Fibroblast of peridontal ligament (primary cell): ENCODE measurements at regions not wholly inside any gene's neighbourhood (a gene's known extent, or its start where the extent isn't known, plus 50 kb on each side); places are given as distances from the start of the nearest gene placed in this dataset.

Source experiments
- DNase-seq: peaks from one replicate; pipeline ENCODE4 v3.0.0-alpha.2; 2010; ENCODE audit errors: extremely low read depth

DNA sequence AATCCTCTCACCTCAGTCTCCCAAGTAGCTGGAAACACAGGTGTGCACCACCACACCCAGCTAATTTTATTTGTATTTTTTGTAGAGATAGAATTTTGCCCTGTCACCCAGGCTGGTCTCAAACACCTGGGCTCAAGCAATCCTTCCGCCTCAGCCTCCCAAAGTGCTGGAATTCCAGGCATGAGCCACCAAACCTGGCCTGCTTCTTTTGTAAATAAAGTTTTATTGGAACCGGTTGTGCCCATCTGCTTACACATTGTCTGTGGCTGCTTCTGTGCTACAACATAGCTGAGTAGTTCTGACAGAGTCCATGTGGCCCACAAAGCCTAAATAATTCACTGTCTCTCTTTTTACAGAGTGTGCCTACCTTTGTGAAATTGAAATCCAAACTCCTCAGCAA lies 109.7 kb upstream of the NRSN1 start:
- DNase-seq, result no peak

DNA sequence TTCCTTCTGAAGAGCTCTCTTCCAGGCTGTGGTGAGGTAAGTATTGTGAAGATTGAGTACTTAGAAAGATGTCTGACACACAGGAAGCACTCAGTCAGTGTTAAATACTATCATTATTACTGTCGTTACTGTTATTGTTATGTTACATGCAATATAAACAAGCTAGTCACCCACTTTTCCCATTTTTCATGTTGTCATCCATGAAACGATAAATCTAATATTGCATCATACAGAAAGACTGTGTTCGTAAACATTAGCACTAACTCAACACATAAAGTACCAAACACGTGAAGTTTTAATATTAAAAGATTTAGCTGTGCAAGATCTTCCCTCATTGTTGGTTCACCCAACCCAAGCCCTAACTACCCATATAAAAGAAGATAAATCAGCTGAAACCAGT lies 109.2 kb upstream of the NRSN1 start:
- DNase-seq, result no peak

DNA sequence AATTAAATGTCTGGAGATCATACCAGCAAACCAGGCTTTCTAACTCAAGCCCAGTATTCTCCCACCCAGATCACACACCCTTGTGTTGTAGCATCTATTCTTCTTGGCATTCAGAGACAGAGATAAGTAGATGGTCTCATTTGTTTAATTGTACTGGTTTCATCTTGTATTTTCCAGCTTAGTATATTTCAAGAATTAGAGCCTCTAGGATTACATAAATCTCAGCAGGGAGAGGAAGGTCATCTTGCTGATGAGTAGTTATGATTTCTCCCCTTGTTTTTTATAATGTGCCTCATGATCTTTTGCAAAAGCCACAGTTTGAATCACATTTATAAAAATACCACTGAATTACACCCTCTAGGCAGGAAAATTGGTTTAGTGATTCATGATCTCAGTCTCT lies 106.6 kb upstream of the NRSN1 start:
- DNase-seq, result no peak

- DNase-seq, result no peak
Measured at GRCh38 chr6:24019830-24020229, 106.2 kb upstream of the NRSN1 start.

DNA sequence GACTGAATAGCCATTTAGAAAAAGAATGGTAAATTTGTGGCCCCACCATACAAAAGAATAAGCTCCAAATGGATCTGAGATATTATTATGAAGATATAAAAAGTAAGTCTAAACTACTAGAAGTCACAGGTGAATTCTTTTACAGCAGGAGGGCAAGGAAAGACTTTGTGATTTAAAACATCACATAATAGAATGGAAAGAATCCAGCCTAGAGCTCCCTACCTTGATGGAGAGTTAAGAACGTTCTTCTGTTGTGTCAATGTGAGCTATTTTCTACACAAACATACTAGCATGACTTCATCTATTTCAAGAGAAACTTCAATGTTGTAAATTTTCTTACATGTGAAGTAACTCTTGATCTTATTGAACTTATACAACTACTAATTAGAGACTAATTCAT lies 100.0 kb upstream of the NRSN1 start:
- DNase-seq, result no peak

DNA sequence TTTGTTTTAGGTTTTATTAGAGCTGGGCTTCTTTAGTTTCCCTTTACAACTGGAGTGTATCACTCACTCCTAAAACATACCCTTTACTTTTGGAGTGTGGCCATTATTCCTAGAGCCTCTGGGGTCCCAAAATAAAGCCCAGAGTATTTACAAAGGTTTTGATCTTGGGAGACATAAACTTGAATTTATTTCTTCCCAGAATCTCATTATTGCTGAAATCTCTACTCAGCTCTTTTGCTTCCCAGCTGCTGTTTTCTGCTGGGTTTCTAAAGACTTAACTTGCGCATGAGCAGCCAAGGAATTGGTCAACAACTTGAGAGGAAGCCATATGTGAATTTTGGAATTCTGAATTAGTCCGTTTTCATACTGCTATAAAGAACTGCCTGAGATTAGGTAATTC lies 94.5 kb upstream of the NRSN1 start:
- no peak for DNase-seq

DNA sequence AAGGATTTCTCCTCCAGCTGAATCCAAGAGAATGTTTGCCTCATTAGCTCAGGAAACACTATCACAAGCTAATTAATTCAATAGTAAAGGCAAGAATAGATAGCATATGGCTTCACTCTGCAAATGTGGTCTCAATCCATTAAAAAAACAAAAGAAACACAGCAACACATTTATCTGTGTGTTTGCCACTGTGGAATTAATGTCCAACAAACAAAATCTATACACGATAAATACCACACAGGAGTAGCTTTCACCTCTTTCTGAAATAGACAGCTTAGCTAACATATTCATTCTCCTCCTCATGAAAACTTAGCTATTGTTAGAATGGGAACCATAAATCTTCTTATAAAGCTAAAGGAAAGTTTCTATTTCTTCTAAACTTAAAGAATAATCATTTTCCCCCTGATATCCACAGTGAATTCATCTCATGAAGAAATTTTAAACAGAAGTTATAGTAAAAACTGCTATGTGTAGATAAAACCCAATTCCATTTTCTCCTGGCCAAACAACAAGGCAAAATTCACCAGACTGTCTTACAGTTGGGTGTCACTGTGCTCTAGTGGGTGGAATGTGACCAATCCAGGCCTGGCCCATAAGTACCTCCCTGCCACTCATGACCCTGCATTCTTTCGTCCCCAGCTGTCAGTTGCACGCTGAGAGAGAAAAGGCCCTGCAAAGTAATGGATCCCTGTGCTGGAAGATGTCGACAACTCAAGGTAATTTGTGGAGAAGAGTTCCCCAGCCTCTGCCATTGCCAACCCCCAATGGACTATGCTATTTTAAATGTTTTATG lies 92.9 kb upstream of the NRSN1 start:
- DNase-seq, result no peak

- no peak for DNase-seq
Measured at GRCh38 chr6:24043848-24044247, 82.2 kb upstream of the NRSN1 start.

DNA sequence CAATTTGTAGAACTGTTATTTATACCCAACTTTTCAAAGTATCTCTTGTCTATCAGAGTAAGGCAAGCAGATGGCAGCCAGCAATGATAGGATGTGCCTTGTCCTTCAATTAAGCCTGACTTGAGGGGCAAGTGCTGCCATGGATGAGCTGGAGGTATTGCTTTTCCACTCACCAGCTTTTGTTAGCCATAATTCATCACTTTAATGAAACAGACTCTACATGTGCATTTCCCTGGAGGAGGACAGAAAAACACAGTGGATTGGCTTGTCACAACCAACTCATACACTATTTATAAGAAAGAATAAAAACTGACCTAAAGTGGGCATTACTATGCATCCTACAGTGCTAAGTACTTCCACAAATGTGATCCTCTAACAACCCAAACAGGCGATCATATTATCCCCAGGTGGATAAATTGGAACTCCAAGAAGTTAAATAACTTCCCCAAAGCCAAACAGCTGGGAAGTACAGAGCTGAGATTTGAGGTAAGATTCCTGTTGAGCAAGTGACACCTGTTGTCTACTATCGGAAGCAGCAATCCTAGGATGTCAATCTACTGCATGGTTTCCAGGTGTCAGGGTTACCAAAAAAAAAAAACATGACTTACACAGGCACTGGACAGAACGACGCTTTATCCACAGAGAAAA lies 73.9 kb upstream of the NRSN1 start:
- DNase-seq, result no peak

DNA sequence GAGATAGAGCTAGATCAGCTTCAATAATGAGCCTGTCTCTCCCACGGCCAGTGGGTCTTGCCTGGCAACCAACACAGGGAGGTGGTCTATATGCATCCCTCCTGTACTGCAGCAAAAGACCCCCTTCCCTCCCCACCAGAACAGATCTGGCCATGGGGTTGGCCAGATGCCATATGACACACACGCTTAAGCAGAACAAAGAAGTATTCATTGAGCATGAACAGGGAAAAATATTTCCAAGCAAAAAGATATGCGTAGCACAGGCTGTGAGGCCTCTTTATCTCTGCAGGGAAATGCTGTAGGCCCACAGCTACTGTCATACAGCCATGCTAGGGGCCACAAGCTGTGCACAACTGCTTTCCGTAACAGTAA lies 73.4 kb upstream of the NRSN1 start:
- no peak for DNase-seq

GRCh38 chr6:24053057-24053456 lies 73.0 kb upstream of the NRSN1 start:
- no peak for DNase-seq

- no peak for DNase-seq
Measured at GRCh38 chr6:24054388-24054787, 71.6 kb upstream of the NRSN1 start.

DNA sequence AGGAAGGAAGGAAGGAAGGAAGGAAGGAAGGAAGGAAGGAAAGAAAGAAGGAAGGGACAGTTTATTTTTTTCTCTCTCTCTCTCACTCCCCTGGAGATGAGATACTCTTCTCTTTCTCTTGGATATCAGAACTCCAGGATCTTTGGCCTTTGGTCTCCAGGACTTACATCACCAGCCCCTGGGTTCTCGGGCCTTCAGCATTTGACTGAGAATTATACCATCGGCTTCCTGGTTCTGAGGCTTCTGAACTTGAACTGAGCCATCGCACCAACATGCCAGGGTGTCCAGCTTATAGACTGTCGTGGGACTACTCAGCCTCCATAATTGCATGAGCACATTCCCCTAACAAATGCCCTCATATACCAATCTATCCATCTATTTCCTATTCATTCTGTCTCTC lies 69.4 kb upstream of the NRSN1 start:
- DNase-seq, result no peak

DNA sequence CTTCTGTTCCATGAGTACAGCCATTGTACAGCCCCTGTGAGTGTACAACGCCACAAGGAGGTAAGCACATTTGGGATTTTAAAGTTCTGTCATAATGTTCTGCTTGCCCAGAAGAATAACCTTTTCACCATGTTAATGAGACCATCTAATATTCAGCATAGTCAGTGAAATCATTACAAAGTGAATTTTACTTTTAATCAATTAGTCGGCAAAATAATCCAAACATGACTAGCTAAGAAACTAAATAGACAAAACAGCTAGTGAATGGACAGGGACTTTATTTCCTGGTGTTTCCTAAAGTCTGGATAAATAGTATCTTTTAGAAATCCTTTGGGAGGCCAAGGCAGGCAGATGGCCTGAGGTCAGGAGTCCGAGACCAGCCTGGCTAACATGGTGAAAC lies 69.0 kb upstream of the NRSN1 start:
- DNase-seq, result no peak

- DNase-seq, result no peak
Measured at GRCh38 chr6:24060982-24061754, 64.8 kb upstream of the NRSN1 start.

GRCh38 chr6:24064106-24064505 lies 61.9 kb upstream of the NRSN1 start:
- DNase-seq, result no peak

DNA sequence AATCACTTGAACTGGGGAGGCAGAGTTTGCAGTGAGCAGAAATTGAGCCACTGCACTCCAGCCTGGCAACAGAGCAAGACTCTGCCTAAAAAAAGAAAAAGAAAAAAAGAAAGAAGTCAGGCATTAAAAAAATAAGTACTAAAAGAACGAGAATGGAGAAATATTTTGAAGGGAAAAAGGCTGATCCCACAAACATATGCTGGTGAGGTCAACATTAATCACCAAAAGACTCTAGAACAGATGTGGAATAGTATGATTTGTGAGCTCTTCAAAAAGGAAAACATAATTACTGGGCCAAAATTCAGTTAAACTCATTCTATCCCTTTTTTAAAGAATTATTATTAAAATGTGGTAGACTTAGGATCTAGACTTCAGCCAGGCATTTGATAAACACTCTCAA lies 61.2 kb upstream of the NRSN1 start:
- no peak for DNase-seq

DNA sequence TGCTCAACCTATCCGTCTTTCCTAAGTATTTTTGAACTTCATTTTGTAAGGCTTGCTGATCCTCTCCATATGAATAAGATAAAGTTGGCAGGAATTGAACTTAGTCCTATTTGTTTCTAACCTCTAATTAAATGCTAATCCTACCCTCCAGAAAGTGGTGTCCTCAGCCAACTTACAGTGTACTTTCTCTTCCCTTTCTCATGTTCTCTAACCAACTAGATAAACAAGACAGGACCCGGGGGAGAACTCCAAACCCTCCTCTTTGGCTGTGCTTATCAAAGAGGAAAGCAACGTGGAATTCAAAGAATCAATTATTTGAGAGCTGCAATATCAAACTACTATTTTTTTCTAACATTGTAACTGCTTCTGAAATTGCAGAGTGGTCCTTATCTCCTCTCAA lies 56.5 kb upstream of the NRSN1 start:
- DNase-seq, result no peak

- DNase-seq, result no peak
Measured at GRCh38 chr6:24072038-24072746, 53.8 kb upstream of the NRSN1 start.

DNA sequence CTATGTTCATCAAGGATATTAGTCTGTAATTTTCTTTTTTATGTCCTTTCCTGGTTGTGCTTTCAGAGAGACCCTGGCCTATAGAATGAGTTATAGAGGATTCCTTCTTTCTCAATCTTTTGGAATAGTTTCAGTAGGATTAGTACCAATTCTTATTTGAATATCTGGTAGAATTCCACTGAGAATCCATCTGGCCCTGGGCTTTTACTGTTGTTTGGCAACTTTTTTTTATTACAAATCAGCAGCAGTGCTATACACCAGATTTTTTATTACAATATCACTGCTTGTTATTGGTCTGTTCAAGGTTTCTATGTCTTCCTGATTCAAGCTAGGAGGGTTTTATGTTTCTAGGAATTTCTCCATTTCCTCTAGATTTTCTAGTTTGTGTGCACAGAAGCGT lies 50.0 kb upstream of the NRSN1 start:
- DNase-seq, result no peak
